ENCODE measurements at regions not wholly inside any gene's neighbourhood (a gene's known extent, or its start where the extent isn't known, plus 50 kb on each side); places are given as distances from the start of the nearest gene placed in this dataset.

DNA sequence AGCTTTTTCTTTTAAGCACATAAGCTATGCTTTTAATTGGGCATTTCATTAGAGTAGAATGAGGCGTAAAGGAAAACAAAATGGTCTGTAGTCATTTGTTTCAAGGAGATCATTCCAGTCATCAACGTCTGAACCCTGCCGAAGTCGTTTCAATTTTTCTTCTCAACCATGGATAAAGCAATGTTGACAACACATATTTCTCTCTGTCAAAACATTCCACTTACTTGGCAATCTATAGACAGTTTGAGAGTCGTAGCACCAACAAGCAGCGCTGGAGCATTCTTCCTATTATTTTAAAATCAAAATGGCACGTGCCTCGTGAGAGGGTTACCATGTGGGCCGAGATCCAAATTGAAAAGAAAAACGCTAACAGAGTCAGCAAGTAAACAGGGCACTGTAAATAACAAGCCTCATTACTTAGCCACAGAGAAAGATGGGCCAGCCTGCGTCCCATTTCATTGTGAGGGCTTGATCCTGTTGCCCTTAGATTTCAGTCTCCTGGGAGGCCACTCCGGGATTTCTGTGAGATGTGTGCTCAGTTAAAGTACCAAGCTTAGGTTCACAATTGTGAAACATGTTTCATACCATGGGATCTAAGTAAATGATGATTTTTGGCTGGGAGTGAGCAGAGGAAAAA lies 422.9 kb downstream of the DTWD2 start:
- no peak for TF ChIP-seq POLR2A (IDR thresholded peaks at IDR 0.05)
- TF ChIP-seq, protein P1, sequence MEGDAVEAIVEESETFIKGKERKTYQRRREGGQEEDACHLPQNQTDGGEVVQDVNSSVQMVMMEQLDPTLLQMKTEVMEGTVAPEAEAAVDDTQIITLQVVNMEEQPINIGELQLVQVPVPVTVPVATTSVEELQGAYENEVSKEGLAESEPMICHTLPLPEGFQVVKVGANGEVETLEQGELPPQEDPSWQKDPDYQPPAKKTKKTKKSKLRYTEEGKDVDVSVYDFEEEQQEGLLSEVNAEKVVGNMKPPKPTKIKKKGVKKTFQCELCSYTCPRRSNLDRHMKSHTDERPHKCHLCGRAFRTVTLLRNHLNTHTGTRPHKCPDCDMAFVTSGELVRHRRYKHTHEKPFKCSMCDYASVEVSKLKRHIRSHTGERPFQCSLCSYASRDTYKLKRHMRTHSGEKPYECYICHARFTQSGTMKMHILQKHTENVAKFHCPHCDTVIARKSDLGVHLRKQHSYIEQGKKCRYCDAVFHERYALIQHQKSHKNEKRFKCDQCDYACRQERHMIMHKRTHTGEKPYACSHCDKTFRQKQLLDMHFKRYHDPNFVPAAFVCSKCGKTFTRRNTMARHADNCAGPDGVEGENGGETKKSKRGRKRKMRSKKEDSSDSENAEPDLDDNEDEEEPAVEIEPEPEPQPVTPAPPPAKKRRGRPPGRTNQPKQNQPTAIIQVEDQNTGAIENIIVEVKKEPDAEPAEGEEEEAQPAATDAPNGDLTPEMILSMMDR (IDR thresholded peaks at IDR 0.05), result no peak

DNA sequence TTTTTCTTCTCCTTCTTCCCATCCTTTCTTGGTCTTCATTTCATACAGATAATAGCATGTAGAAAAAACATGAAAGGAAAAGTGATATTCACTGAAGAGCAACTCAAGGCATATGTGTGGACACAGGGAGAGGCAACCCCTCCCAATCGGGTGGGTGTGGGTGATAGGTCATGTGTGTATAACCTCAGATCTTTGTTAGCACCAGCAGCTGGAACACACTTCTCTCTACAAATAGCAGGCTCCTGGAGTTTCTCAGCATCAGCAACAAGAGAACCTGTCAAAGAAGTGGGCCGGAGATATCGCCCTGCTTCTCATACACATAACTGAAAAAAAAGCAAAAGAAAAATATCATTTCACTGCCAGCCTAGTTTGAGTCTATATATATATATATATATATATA lies 426.4 kb downstream of the DTWD2 start:
- H3K36me3 ChIP-seq, result no peaks in the 10 kb centered on the region
- no peaks in the 10 kb centered on the region for H3K27me3 ChIP-seq
- no peaks in the 10 kb centered on the region for H3K9me3 ChIP-seq
- no peak for DNase-seq
- no peaks in the 10 kb centered on the region for H3K4me1 ChIP-seq
- no peak overlapping the region for H3K27ac ChIP-seq
- TF ChIP-seq, protein P1 (IDR thresholded peaks at IDR 0.05), result no peak
- no peak for TF ChIP-seq POLR2A (IDR thresholded peaks at IDR 0.05)
- H3K4me3 ChIP-seq, result no peak overlapping the region

More for the DNA sequence above, 422.9 kb downstream of the DTWD2 start:
- no peak overlapping the region for H3K4me3 ChIP-seq
- no peaks in the 10 kb centered on the region for H3K36me3 ChIP-seq
- H3K27me3 ChIP-seq, result no peaks in the 10 kb centered on the region
- H3K9me3 ChIP-seq, result no peaks in the 10 kb centered on the region
- no peak overlapping the region for H3K27ac ChIP-seq
- no peak for DNase-seq
- no peaks in the 10 kb centered on the region for H3K4me1 ChIP-seq

DNA sequence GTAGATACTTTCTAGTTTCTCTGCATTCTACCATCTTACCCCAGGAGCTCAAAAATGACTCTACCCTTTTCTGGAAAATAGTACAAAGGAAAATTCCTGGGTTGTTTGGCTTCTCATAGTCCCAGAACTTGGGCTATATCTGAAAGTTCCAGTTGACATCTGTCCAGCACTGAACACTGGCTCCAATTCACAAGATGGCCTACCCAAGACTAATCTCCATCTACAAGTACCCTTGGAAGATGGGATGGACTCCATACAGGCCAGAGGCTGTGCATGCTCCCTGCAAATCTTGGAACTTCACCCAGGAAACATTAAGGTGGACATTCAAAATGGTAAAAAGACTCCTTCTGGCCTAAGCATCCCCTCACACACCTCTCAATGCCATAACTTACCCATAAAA lies 427.1 kb downstream of the DTWD2 start:
- no peak for DNase-seq
- Histone ChIP-seq H3K4me1 (no peaks in the 10 kb centered on the region), H3K36me3 (no peaks in the 10 kb centered on the region), H3K9me3 (no peaks in the 10 kb centered on the region), H3K4me3 (no peak overlapping the region), H3K27me3 (no peaks in the 10 kb centered on the region), H3K27ac (no peak overlapping the region)
- TF ChIP-seq POLR2A (IDR thresholded peaks at IDR 0.05), result no peak
- TF ChIP-seq, protein P1 (IDR thresholded peaks at IDR 0.05), result no peak

DNA sequence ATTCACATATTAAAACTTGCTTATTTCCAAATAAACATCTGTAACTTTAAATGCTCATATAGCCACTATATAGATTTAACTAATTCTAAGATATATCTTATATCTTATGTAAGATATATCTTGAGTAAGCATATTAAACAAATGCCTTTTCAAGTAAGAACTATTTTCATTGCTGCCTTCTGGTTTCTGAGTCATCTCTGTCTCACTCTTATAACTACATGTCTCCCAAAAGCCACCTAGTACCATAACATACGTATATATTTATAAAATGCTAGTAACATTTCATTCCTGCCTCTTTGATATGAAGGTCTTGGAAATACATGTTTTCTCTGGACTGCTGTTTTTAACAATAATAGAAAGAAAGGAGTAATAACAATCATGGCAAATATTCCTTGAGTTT lies 429.5 kb downstream of the DTWD2 start:
- no peaks in the 10 kb centered on the region for H3K27me3 ChIP-seq
- DNase-seq, result no peak
- H3K36me3 ChIP-seq, result no peaks in the 10 kb centered on the region
- TF ChIP-seq, protein P1 (IDR thresholded peaks at IDR 0.05), result no peak
- TF ChIP-seq POLR2A (IDR thresholded peaks at IDR 0.05), result no peak
- H3K4me3 ChIP-seq, result no peak overlapping the region
- H3K27ac ChIP-seq, result no peak overlapping the region
- no peaks in the 10 kb centered on the region for H3K4me1 ChIP-seq
- H3K9me3 ChIP-seq, result no peaks in the 10 kb centered on the region

DNA sequence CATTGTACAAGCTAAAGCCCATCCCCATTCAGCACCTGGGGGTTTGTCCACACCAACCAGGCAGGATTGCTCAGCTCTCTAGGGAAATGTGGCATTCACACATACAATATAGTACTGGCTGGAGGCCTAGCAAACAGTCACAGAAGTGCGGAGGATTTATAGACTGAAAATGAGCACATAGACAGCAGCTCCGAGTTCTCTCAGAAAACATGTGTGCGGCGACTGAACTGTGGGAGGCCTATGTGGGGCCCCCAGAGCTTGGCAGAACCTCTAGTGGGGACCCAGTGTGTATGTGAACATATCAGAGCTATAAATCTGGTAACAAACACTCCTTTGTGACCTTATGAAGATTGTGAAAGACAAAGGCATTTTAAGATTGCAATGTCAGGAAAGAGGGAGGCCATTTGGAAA lies 431.1 kb downstream of the DTWD2 start:
- Histone ChIP-seq H3K36me3 (no peaks in the 10 kb centered on the region), H3K27ac (no peak overlapping the region), H3K9me3 (no peaks in the 10 kb centered on the region), H3K27me3 (no peaks in the 10 kb centered on the region), H3K4me3 (no peak overlapping the region), H3K4me1 (no peaks in the 10 kb centered on the region)
- no peak for TF ChIP-seq POLR2A (IDR thresholded peaks at IDR 0.05)
- TF ChIP-seq, protein P1 (IDR thresholded peaks at IDR 0.05), result no peak
- DNase-seq, result no peak

DNA sequence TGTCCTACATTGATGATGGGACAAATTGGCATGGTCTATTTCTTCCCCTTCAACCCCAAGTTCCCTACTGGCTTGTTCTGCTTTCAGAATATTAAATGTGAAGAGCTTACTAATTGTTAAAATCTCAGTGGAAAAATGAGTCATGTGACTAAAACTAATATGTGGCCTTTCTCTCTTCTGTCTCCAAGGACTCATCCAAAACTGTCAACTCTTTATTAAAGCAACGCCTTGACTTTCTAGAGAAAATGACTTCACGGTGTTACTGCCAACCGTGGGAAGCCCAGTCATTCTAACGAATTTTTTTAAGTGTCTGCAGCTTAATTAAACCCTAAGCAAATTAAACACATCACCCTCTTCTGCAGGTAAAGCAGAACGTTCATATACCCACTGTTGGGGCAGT lies 431.6 kb downstream of the DTWD2 start:
- Histone ChIP-seq H3K27ac (no peak overlapping the region), H3K27me3 (no peaks in the 10 kb centered on the region), H3K9me3 (no peaks in the 10 kb centered on the region), H3K36me3 (no peaks in the 10 kb centered on the region), H3K4me3 (no peak overlapping the region), H3K4me1 (no peaks in the 10 kb centered on the region)
- TF ChIP-seq, protein P1 (IDR thresholded peaks at IDR 0.05), result no peak
- no peak for TF ChIP-seq POLR2A (IDR thresholded peaks at IDR 0.05)
- DNase-seq, result no peak

Data from Peyer's patch (tissue), 4 donors.